HepG2 (cell line): ENCODE measurements at regions not wholly inside any gene's neighbourhood (a gene's known extent, or its start where the extent isn't known, plus 50 kb on each side); places are given as distances from the start of the nearest gene placed in this dataset.

Experiments used
- ATAC-seq: fragments of 200-7000 bp; cut with Tn5 transposase; 3 replicates; pipeline ENCODE4 v1.9.1; 2020; ENCODE audit warnings: mild to moderate bottlenecking, moderate library complexity
- BruUV-seq: library from RNA; stranded (reverse); fragments of 400-500 nt; replicated peaks from 2 replicates; lab custom pipeline; 2021; lab: Mats Ljungman, UMichigan
- CTCF ChIA-PET: fragments of 300-600 bp; formaldehyde crosslinking; extraction: SDS; loops from one replicate; lab custom pipeline; 2021; ENCODE audit warnings: low total read pairs, inconsistent platforms, low intra/inter-chr PET ratio; lab: Yijun Ruan, JAX
- POLR2A ChIA-PET: fragments of 350-600 bp; sonication (Branson Sonifier 250); formaldehyde crosslinking; loops from one replicate; lab custom pipeline; 2020; ENCODE audit warnings: antibody characterized with exemption, inconsistent platforms; lab: Yijun Ruan, JAX
- DNase-seq: peaks from one replicate; pipeline ENCODE4 v3.0.0-alpha.2; 2015; ENCODE audit warnings: low spot score
- FAIRE-seq: peaks from 3 replicates; lab custom pipeline; 2011; peaks lifted over from hg19 to GRCh38; lab: Jason Lieb, UNC
- H2AFZ ChIP-seq: one replicate; pipeline ENCODE4 v1.6.1; 2011; ENCODE audit warnings: low read length, inconsistent platforms
- H3K27ac ChIP-seq: fragments of 300-600 bp; 3 replicates; pipeline ENCODE4 v1.8.0; 2011; ENCODE audit warnings: mixed run types, mild to moderate bottlenecking, mixed read lengths, low read length, inconsistent platforms; ENCODE audit not compliant: insufficient read depth; ENCODE audit errors: extremely low read length
- H3K27me3 ChIP-seq, 2 experiments: fragments of 200-600 bp in 1 of 2; 2 replicates in 1 of 2; 3 replicates in 1 of 2; pipeline versions ENCODE4 v1.6.0 to v1.8.0; 2011; ENCODE audit warnings: low read length in 2 of 2, mild to moderate bottlenecking in 2 of 2, moderate library complexity in 2 of 2, inconsistent platforms in 1 of 2; ENCODE audit not compliant: insufficient read depth in 2 of 2, control insufficient read depth in 1 of 2
- H3K36me3 ChIP-seq, 2 experiments: fragments of 200-600 bp in 1 of 2; replicated peaks in 1 of 2; 2 replicates in 1 of 2; 3 replicates in 1 of 2; pipeline versions ENCODE4 v1.5.1 to v1.8.0; 2011; ENCODE audit warnings: low read length in 2 of 2, inconsistent platforms in 1 of 2; ENCODE audit not compliant: insufficient read depth in 2 of 2, control insufficient read depth in 1 of 2
- H3K4me1 ChIP-seq: 2 replicates; pipeline ENCODE4 v1.5.1; 2012; ENCODE audit warnings: low read length, inconsistent platforms; ENCODE audit not compliant: insufficient read depth
- H3K4me2 ChIP-seq: 2 replicates; pipeline ENCODE4 v1.6.0; 2011; ENCODE audit warnings: low read depth, low read length, inconsistent platforms
- H3K4me3 ChIP-seq, 3 experiments: fragments of 200-600 bp in 1 of 3; sonication (generic), shearing (Covaris generic) in 1 of 3; replicated peaks in 1 of 3; 2 replicates each; pipeline ENCODE4 v1.5.1; 2011 to 2016; ENCODE audit warnings: low read length in 3 of 3, inconsistent platforms in 2 of 3, low read depth in 2 of 3, mild to moderate bottlenecking in 2 of 3, control low read depth in 1 of 3, mixed read lengths in 1 of 3; ENCODE audit not compliant: insufficient read depth in 1 of 3
- H3K79me2 ChIP-seq: one replicate; pipeline ENCODE4 v1.6.1; 2011; ENCODE audit warnings: low read length, inconsistent platforms; ENCODE audit not compliant: insufficient read depth
- H3K9ac ChIP-seq: 2 replicates; pipeline ENCODE4 v1.6.0; 2011; ENCODE audit warnings: mild to moderate bottlenecking, low read depth, low read length, inconsistent platforms; ENCODE audit not compliant: insufficient read depth
- H3K9me3 ChIP-seq: 2 replicates; pipeline ENCODE4 v1.5.1; 2012; ENCODE audit warnings: mild to moderate bottlenecking, low read length
- H4K20me1 ChIP-seq: 2 replicates; pipeline ENCODE4 v1.6.0; 2011; ENCODE audit warnings: inconsistent platforms, mild to moderate bottlenecking, low read length, moderate library complexity; ENCODE audit not compliant: insufficient read depth
- SRSF1 ChIP-seq: fragments of 200-400 bp; formaldehyde crosslinking; optimal IDR thresholded peaks from 2 replicates; pipeline ENCODE3; 2017; ENCODE audit warnings: mild to moderate bottlenecking, low read depth, low read length, moderate library complexity
- ZNF207 ChIP-seq: fragments of 450-650 bp; IDR thresholded peaks from 2 replicates; pipeline ENCODE4 v1.6.1; 2016; ENCODE audit warnings: antibody characterized with exemption, borderline replicate concordance
- ZNF335 ChIP-seq: sonication (generic); formaldehyde crosslinking; IDR thresholded peaks from 2 replicates; pipeline ENCODE4 v1.4.0; 2020; ENCODE audit warnings: missing genetic modification reagents
- WGBS: methylation state at CpG from one replicate; pipeline ENCODE4 v1.1.6; 2017; ENCODE audit warnings: low lambda C conversion rate; 5-methylcytosine and 5-hydroxymethylcytosine counted together
- in situ Hi-C: cut with HindIII; loops from 2 replicates; pipeline ENCODE4 v1.10.0; 2017; ENCODE audit warnings: low pct_unique_long_range_greater_than_20kb; ENCODE audit not compliant: extremely low pct_ligation_motif_present
- intact Hi-C: fragments of 100-400 bp; cut with micrococcal nuclease; formaldehyde crosslinking; loops from one replicate; pipeline ENCODE4 v1.10.0; 2022; ENCODE audit not compliant: unreplicated experiment
- TF ChIP-seq, protein P1 (sequence below): sonication (generic); formaldehyde crosslinking; IDR thresholded peaks from 2 replicates; pipeline ENCODE4 v1.4.0; 2020; ENCODE audit warnings: mild to moderate bottlenecking, missing genetic modification reagents, borderline replicate concordance

DNA sequence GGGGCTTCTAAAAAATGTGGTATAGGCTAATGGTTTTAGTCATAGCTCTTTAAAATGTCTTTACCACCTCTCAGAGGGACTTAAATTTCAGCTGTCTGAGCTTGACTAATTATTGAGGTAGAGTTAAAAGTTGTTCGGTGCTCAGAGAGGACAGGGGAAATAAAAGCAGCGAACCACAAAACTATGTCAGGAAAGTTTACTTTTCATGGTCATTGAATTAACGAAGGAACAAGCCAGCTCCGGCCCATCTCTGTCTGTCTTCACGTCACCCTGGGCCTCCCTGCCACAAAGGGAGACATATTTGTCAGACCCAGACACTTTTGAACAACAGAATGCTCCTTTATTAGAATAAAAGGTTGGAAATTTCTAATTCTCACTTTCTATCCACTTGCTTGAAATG is 98.8 kb upstream of the EFNA5 start:
- Histone ChIP-seq H3K4me3 (no peak overlapping the region), H3K9me3 (no peaks in the 10 kb centered on the region), H2AFZ (no peak overlapping the region), H3K27me3 (0 out of 5 replicates have a peak, but pooled peaks cover 0 to 3% of the 10 kb centered on the region in 2 experiments), H3K79me2 (no peaks in the 10 kb centered on the region), H4K20me1 (no peaks in the 10 kb centered on the region), H3K27ac (no peak overlapping the region), H3K36me3 (no peaks in the 10 kb centered on the region), H3K4me1 (no peaks in the 10 kb centered on the region), H3K4me2 (no peak overlapping the region), H3K9ac (no peak overlapping the region)
- CTCF ChIA-PET = no interaction called here
- FAIRE-seq (no peak), DNase-seq (no peak), ATAC-seq (no peak)
- POLR2A ChIA-PET = no interaction called here
- BruUV-seq = no TSS peak
- intact Hi-C loops (no loop called here), in situ Hi-C loops (no loop called here)
- TF ChIP-seq ZNF207 (no peak), ZNF335 (CRISPR knock-in tag) (no peak)
- WGBS = 26% methylated on average over 5 of the region's 5 CpGs

DNA sequence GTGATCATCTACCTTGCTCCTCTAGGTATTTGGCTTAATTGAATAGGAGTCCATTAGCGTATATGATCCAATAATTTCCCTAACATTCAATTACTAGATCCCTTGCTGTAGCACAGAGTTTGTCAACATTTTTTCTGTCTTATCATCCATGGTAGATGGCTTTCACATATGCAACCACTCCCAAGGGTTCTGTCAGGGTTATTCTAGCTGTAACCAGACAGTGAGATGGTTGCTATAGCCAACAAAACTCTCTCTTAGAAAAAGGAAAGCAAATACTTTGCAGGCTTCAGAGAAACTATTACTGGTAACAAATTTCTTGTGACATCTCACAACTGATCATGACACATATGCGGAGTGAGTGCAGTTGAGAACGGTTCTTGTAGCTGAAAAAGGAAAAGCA is 96.2 kb upstream of the EFNA5 start:
- Histone ChIP-seq H3K36me3 (no peaks in the 10 kb centered on the region), H3K4me2 (no peak overlapping the region), H3K79me2 (no peaks in the 10 kb centered on the region), H2AFZ (no peak overlapping the region), H3K27me3 (no peaks in the 10 kb centered on the region), H3K9me3 (no peaks in the 10 kb centered on the region), H3K9ac (no peak overlapping the region), H3K4me1 (no peaks in the 10 kb centered on the region), H3K4me3 (no peak overlapping the region), H3K27ac (no peak overlapping the region), H4K20me1 (no peaks in the 10 kb centered on the region)
- ChIA-PET POLR2A (no interaction called here), CTCF (no interaction called here)
- FAIRE-seq (no peak), ATAC-seq (no peak), DNase-seq (no peak)
- WGBS = 63% methylated on average over 3 of the region's 3 CpGs
- in situ Hi-C loops (no loop called here), intact Hi-C loops (no loop called here)
- BruUV-seq = no TSS peak
- TF ChIP-seq, protein P1, sequence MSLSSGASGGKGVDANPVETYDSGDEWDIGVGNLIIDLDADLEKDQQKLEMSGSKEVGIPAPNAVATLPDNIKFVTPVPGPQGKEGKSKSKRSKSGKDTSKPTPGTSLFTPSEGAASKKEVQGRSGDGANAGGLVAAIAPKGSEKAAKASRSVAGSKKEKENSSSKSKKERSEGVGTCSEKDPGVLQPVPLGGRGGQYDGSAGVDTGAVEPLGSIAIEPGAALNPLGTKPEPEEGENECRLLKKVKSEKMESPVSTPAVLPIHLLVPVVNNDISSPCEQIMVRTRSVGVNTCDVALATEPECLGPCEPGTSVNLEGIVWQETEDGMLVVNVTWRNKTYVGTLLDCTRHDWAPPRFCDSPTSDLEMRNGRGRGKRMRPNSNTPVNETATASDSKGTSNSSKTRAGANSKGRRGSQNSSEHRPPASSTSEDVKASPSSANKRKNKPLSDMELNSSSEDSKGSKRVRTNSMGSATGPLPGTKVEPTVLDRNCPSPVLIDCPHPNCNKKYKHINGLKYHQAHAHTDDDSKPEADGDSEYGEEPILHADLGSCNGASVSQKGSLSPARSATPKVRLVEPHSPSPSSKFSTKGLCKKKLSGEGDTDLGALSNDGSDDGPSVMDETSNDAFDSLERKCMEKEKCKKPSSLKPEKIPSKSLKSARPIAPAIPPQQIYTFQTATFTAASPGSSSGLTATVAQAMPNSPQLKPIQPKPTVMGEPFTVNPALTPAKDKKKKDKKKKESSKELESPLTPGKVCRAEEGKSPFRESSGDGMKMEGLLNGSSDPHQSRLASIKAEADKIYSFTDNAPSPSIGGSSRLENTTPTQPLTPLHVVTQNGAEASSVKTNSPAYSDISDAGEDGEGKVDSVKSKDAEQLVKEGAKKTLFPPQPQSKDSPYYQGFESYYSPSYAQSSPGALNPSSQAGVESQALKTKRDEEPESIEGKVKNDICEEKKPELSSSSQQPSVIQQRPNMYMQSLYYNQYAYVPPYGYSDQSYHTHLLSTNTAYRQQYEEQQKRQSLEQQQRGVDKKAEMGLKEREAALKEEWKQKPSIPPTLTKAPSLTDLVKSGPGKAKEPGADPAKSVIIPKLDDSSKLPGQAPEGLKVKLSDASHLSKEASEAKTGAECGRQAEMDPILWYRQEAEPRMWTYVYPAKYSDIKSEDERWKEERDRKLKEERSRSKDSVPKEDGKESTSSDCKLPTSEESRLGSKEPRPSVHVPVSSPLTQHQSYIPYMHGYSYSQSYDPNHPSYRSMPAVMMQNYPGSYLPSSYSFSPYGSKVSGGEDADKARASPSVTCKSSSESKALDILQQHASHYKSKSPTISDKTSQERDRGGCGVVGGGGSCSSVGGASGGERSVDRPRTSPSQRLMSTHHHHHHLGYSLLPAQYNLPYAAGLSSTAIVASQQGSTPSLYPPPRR (CRISPR knock-in tag) = no peak
- no peak for TF ChIP-seq SRSF1
